GM19240 (cell line): ENCODE measurements at regions not wholly inside any gene's neighbourhood (a gene's known extent, or its start where the extent isn't known, plus 50 kb on each side); places are given as distances from the start of the nearest gene placed in this dataset.
"Not testable (repeated sequence)": the region's sequence is repeated elsewhere in the genome, so short reads cannot be mapped to it uniquely, and the experiment has no call there.

ENCODE experiments used
- DNase-seq: peaks from one replicate; pipeline ENCODE4 v3.0.0; 2011; ENCODE audit warnings: low spot score; ENCODE audit not compliant: insufficient read length

DNA sequence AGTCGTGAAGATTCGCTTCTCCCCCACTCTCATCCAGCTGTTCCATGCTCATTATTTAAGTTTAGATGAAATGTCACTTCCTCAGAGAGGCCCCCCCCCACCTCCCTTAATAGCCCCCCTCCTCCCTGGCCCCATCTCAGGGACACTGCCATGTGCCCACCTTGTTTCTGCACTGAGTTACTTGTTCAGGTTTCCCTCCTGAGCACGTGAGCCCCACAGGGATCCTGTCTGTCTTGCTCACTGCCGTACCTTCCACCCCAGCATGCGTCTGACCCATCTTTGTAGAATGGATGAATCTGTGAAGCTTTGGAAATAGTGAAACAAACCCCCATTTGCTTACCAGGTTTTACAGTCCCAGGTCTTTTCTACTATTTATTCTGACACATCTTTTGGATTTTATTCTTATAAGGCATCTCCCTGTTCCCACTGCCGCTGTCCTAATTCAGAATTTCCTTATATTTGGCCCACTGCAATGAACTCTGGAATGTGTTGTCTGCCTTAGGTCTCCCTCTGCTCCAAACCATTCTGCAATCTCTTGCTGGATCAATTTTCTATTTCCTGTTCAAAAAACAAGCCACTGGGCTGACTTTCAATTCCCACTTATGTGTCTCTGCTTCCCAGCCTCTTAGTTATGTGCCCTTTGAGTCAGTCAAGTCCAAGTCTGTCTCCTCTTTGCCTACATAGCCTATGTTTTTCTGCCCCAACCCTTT is 136.5 kb upstream of the ECI2 start:
- DNase-seq = no peak

DNA sequence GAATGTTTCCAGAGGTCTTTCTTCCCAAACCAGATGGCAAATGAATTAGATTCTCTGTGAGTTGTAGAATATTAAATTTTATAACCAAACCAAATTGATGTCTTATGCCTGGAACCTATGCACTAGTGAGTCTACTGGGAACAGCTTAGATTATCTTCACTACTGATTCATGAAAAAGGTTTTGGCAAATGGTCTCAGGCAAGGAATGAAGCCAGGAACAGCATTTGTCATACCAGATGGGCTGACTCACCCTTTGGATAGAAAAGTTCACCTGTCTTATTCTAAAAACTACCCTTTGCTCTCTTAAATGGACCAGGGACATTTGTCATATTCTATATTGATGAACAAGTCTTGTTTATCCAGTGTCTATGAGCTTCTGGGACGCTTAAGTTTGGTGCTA is 135.4 kb upstream of the ECI2 start:
- DNase-seq = no peak

GRCh38 chr6:4270001-4270400 is 134.6 kb upstream of the ECI2 start:
- DNase-seq = no peak

GRCh38 chr6:4268171-4268570 is 132.8 kb upstream of the ECI2 start:
- DNase-seq = no peak

- DNase-seq = no peak
Observed at GRCh38 chr6:4265740-4266139, 130.4 kb upstream of the ECI2 start.

- no peak for DNase-seq
Observed at GRCh38 chr6:4264601-4265000, 129.2 kb upstream of the ECI2 start.

- DNase-seq = no peak
Observed at GRCh38 chr6:4264081-4264480, 128.7 kb upstream of the ECI2 start.

- no peak for DNase-seq
Observed at GRCh38 chr6:4262526-4262925, 127.2 kb upstream of the ECI2 start.

GRCh38 chr6:4259391-4259790 is 124.0 kb upstream of the ECI2 start:
- no peak for DNase-seq

GRCh38 chr6:4258733-4259132 is 123.4 kb upstream of the ECI2 start:
- no peak for DNase-seq

DNA sequence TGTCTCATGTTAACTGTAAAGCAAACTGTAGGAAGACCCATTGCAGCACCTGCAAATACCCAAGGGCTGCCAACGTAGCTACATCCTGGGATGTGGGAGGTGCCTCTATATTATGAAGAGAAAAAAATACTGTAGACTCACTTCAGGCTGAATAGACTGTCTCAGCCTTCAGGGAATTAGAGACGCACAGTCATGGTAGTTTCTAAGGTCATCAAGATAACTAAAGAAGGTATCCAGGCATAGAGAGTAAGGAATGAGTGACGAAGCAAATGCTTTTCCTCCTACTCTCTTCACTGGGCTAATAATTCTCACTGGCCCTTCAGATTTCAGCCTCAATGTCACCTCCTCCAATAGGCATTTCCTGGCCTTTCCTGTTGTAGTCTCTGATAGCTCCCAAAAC is 121.6 kb upstream of the ECI2 start:
- DNase-seq = no peak

DNA sequence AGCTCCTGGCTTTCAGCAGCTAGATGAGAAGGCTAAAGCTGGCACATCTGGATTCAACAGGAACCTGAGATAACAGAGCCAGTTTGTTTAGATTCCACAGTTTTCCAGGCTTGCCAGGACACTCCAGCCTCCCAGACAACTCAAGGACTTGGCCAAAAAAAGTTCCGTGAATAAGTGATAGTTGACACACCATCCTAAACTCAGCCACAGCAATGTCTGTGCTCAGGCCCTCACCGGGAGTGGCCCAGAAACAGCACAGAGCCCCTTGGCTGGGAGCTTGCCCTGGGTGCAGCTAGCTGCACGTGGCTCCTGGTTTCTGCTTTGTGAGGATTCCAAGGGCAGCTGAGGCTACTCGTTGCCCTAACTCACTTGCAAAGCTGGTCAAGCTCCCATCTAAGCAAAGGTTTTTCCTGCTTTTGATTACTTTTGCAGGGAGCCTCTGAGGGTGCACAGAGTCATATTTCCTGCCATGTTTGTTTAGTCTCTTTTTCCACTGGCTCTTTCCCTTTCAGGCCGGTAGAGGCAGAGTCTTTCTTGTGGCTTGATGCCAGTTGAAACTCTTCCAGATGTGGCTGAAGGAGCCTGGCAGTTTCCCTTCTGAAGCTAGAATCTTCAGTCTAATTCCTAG is 118.3 kb upstream of the ECI2 start:
- no peak for DNase-seq

- not testable (repeated sequence) for DNase-seq
Observed at GRCh38 chr6:4252445-4252844, 117.1 kb upstream of the ECI2 start.

GRCh38 chr6:4250645-4251044 is 115.3 kb upstream of the ECI2 start:
- DNase-seq = no peak

GRCh38 chr6:4243832-4244231 is 108.5 kb upstream of the ECI2 start:
- DNase-seq = not testable (repeated sequence)

DNA sequence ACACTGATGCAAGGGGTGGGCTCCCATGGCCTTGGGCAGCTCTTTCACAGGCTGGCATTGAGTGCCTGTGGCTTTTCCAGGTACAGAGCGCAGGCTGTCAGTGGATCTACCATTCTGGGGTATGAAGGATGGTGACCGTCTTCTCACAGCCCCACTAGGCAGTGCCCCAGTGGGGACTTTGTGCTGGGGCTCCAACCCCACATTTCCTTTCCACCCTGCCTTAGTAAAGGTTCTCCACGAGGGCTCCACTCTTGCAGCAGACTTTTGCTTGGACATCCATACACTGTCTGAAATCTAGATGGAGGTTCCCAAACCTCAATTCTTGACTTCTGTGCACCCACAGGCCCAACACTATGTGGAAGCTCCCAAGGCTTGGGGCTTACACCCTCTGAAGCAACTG is 107.9 kb upstream of the ECI2 start:
- DNase-seq = no peak

GRCh38 chr6:4242601-4243000 is 107.2 kb upstream of the ECI2 start:
- DNase-seq = no peak

GRCh38 chr6:4240148-4240547 is 104.8 kb upstream of the ECI2 start:
- no peak for DNase-seq

DNA sequence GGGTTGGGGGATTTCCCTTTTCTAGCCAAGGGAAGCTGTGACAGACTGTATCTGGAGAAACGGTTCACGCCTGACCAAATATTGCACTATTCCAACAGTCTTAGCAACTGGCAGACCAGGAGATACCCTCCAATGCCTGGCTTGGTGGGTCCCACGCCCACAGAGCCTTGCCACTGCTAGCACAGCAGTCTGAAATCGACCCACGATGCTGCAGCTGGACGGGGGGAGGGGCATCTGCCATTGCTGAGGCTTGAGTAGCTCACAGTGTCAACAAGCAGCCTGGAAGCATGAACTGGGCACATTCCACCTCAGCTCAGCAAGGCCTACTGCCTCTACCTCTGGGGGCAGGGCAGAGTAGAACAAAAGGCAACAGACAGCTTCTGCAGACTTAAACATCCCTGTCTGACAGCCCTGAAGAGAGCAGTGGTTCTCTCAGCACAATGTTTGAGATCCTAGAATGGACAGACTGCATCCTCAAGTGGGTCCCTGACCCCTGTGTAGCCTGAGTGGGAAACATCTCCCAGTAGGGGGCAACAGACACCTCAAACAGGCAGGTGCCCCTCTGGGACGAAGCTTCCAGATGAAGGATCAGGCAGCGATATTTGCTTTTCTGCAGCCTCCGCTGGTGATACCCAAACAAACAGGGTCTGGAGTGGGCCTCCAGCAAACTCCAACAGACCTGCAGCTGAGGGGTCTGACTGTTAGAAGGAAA is 89.9 kb upstream of the ECI2 start:
- DNase-seq = no peak

- DNase-seq = no peak
Observed at GRCh38 chr6:4224067-4224978, 88.9 kb upstream of the ECI2 start.

GRCh38 chr6:4220558-4220957 is 85.2 kb upstream of the ECI2 start:
- no peak for DNase-seq
